H9 (cell line): ENCODE measurements at regions not wholly inside any gene's neighbourhood (a gene's known extent, or its start where the extent isn't known, plus 50 kb on each side); places are given as distances from the start of the nearest gene placed in this dataset.

Experiments
- DNase-seq: peaks from one replicate; pipeline ENCODE4 v3.0.0-alpha.2; 2017
- H2AFZ ChIP-seq: one replicate; pipeline ENCODE4 v1.6.1; 2013; ENCODE audit warnings: mild to moderate bottlenecking, low read length, control low read depth, moderate library complexity
- H2AK5ac ChIP-seq: 2 replicates; pipeline ENCODE4 v1.6.1; 2013; ENCODE audit warnings: low read length, control low read depth, mixed read lengths; ENCODE audit not compliant: insufficient read length
- H2BK120ac ChIP-seq: one replicate; pipeline ENCODE4 v1.6.1; 2013; ENCODE audit warnings: low read depth, mild to moderate bottlenecking, low read length, control low read depth, inconsistent platforms; ENCODE audit not compliant: poor library complexity, severe bottlenecking
- H2BK12ac ChIP-seq: 2 replicates; pipeline ENCODE4 v1.6.1; 2013; ENCODE audit warnings: low read length, control low read depth, mixed read lengths, low read depth; ENCODE audit not compliant: insufficient read length
- H2BK15ac ChIP-seq: 2 replicates; pipeline ENCODE4 v1.6.1; 2013; ENCODE audit warnings: low read depth, low read length, control low read depth
- H2BK20ac ChIP-seq: one replicate; pipeline ENCODE4 v1.6.1; 2013; ENCODE audit warnings: low read depth, mild to moderate bottlenecking, low read length, control low read depth, inconsistent platforms; ENCODE audit not compliant: poor library complexity, severe bottlenecking
- H2BK5ac ChIP-seq: 2 replicates; pipeline ENCODE4 v1.6.1; 2013; ENCODE audit warnings: low read length, control low read depth, mixed read lengths; ENCODE audit not compliant: insufficient read length
- H3K14ac ChIP-seq: 2 replicates; pipeline ENCODE4 v1.6.1; 2013; ENCODE audit warnings: low read length, control low read depth; ENCODE audit not compliant: insufficient read depth
- H3K18ac ChIP-seq: 2 replicates; pipeline ENCODE4 v1.6.1; 2013; ENCODE audit warnings: low read depth, mild to moderate bottlenecking, mixed read lengths, low read length, control low read depth; ENCODE audit not compliant: insufficient read length
- H3K23ac ChIP-seq: 2 replicates; pipeline ENCODE4 v1.6.1; 2013; ENCODE audit warnings: low read length, control low read depth, mixed read lengths, low read depth; ENCODE audit not compliant: insufficient read length
- H3K23me2 ChIP-seq: 2 replicates; pipeline ENCODE4 v1.6.1; 2013; ENCODE audit warnings: low read depth, mild to moderate bottlenecking, mixed read lengths, low read length, control low read depth; ENCODE audit not compliant: insufficient read length, poor library complexity, severe bottlenecking
- H3K27ac ChIP-seq: 2 replicates; pipeline ENCODE4 v1.5.1; 2013; ENCODE audit warnings: low read length, control low read depth, mixed read lengths, low read depth; ENCODE audit not compliant: insufficient read length
- H3K27me3 ChIP-seq: 2 replicates; pipeline ENCODE4 v1.6.1; 2013; ENCODE audit warnings: low read length, control low read depth, inconsistent platforms; ENCODE audit not compliant: insufficient read depth
- H3K4ac ChIP-seq: 2 replicates; pipeline ENCODE4 v1.6.1; 2013; ENCODE audit warnings: low read depth, mild to moderate bottlenecking, control low read depth, inconsistent platforms, low read length, moderate library complexity
- H3K4me1 ChIP-seq: 2 replicates; pipeline ENCODE4 v1.6.1; 2013; ENCODE audit warnings: low read length, control low read depth, inconsistent platforms; ENCODE audit not compliant: insufficient read depth
- H3K4me2 ChIP-seq: 2 replicates; pipeline ENCODE4 v1.6.1; 2013; ENCODE audit warnings: low read length, control low read depth, mixed read lengths; ENCODE audit not compliant: insufficient read length, insufficient read depth
- H3K56ac ChIP-seq: 2 replicates; pipeline ENCODE4 v1.6.1; 2013; ENCODE audit warnings: low read depth, mild to moderate bottlenecking, mixed read lengths, low read length, control low read depth; ENCODE audit not compliant: insufficient read length
- H3K79me1 ChIP-seq: 2 replicates; pipeline ENCODE4 v1.6.1; 2013; ENCODE audit warnings: low read depth, mild to moderate bottlenecking, moderate library complexity, low read length, control low read depth, inconsistent platforms; ENCODE audit not compliant: insufficient read depth, poor library complexity, severe bottlenecking
- H3K79me2 ChIP-seq: 2 replicates; pipeline ENCODE4 v1.6.1; 2013; ENCODE audit warnings: low read length, control low read depth, inconsistent platforms; ENCODE audit not compliant: insufficient read depth
- H3K9ac ChIP-seq: 2 replicates; pipeline ENCODE4 v1.6.1; 2013; ENCODE audit warnings: low read length, control low read depth, mixed read lengths; ENCODE audit not compliant: insufficient read length; ENCODE audit errors: extremely low read depth
- H3K9me3 ChIP-seq: one replicate; pipeline ENCODE4 v1.6.1; 2013; ENCODE audit warnings: low read depth, low read length, inconsistent platforms; ENCODE audit not compliant: control insufficient read depth
- H3T11ph ChIP-seq: one replicate; pipeline ENCODE4 v1.6.1; 2013; ENCODE audit warnings: mild to moderate bottlenecking, low read length, control low read depth, inconsistent platforms
- H4K20me1 ChIP-seq: one replicate; pipeline ENCODE4 v1.6.1; 2013; ENCODE audit not compliant: control insufficient read depth, insufficient read length, insufficient read depth
- H4K5ac ChIP-seq: 2 replicates; pipeline ENCODE4 v1.6.1; 2013; ENCODE audit warnings: low read depth, mild to moderate bottlenecking, mixed read lengths, low read length, control low read depth; ENCODE audit not compliant: insufficient read length
- H4K8ac ChIP-seq: replicated peaks from 2 replicates; pipeline ENCODE4 v1.6.1; 2013; ENCODE audit warnings: low read length, control low read depth, mixed read lengths, low read depth; ENCODE audit not compliant: insufficient read length
- H4K91ac ChIP-seq: 2 replicates; pipeline ENCODE4 v1.6.1; 2013; ENCODE audit warnings: low read depth, mild to moderate bottlenecking, moderate library complexity, mixed read lengths, low read length, control low read depth; ENCODE audit not compliant: insufficient read length
- H3K27ac Mint-ChIP-seq, 3 experiments: 2 replicates in 2 of 3; 3 replicates in 1 of 3; pipeline ENCODE4 v1.8.0; 2020 to 2021; ENCODE audit warnings: mixed read lengths in 3 of 3, mild to moderate bottlenecking in 1 of 3, moderate library complexity in 1 of 3
- H3K27me3 Mint-ChIP-seq: 2 replicates; pipeline ENCODE4 v1.8.0; 2021; ENCODE audit warnings: low read depth, mild to moderate bottlenecking, moderate library complexity, mixed read lengths
- H3K36me3 Mint-ChIP-seq, 3 experiments: 2 replicates in 2 of 3; 3 replicates in 1 of 3; pipeline ENCODE4 v1.8.0; 2020 to 2021; ENCODE audit warnings: low read depth in 3 of 3, mixed read lengths in 3 of 3; ENCODE audit not compliant: insufficient read depth in 1 of 3
- H3K4me1 Mint-ChIP-seq, 2 experiments: 2 replicates each; pipeline ENCODE4 v1.8.0; 2020; ENCODE audit warnings: mixed read lengths in 2 of 2
- H3K4me3 Mint-ChIP-seq, 2 experiments: 2 replicates in 1 of 2; 3 replicates in 1 of 2; pipeline ENCODE4 v1.8.0; 2020 to 2021; ENCODE audit warnings: mild to moderate bottlenecking in 2 of 2, mixed read lengths in 2 of 2, moderate library complexity in 1 of 2
- H3K9me3 Mint-ChIP-seq, 2 experiments: 2 replicates in 1 of 2; 3 replicates in 1 of 2; pipeline ENCODE4 v1.8.0; 2020; ENCODE audit warnings: mild to moderate bottlenecking in 2 of 2, mixed read lengths in 2 of 2, moderate library complexity in 1 of 2
- CTCF ChIP-seq: fragments of 200-600 bp; sonication (generic); conservative IDR thresholded peaks from 3 replicates; pipeline ENCODE4 v1.8.0; 2021; ENCODE audit warnings: antibody characterized with exemption, mild to moderate bottlenecking
- WGBS: extraction: QIAGEN DNeasy Blood & Tissue Kit; methylation state at CpG from one replicate; pipeline ENCODE4 v1.1.7; 2013; ENCODE audit warnings: missing lambda C conversion rate, low lambda C conversion rate, mixed read lengths; ENCODE audit not compliant: insufficient read length; ENCODE audit errors: extremely low coverage; 5-methylcytosine and 5-hydroxymethylcytosine counted together

GRCh38 chr6:140576004-140576555 is 1201.6 kb upstream of the CITED2 start:
- Histone ChIP-seq H3K27ac (no peak overlapping the region), H3K9ac (no peak overlapping the region), H3K4me1 (no peaks in the 10 kb centered on the region), H2AFZ (no peak overlapping the region), H3K23me2 (no peaks in the 10 kb centered on the region), H2BK15ac (no peak overlapping the region), H4K20me1 (no peaks in the 10 kb centered on the region), H2BK120ac (no peak overlapping the region), H3K79me2 (no peaks in the 10 kb centered on the region), H3K56ac (no peak overlapping the region), H2BK5ac (no peak overlapping the region), H2BK12ac (no peak overlapping the region), H4K8ac (no peak overlapping the region), H3K18ac (no peak overlapping the region), H2AK5ac (no peak overlapping the region), H3K4ac (no peak overlapping the region), H3K79me1 (no peaks in the 10 kb centered on the region), H3T11ph (no peak overlapping the region), H3K27me3 (no peaks in the 10 kb centered on the region), H4K91ac (no peak overlapping the region), H2BK20ac (no peak overlapping the region), H3K9me3 (no peaks in the 10 kb centered on the region), H3K23ac (no peak overlapping the region), H4K5ac (no peak overlapping the region), H3K4me2 (no peak overlapping the region), H3K14ac (no peak overlapping the region)
- no peaks in the 10 kb centered on the region for H3K36me3 Mint-ChIP-seq
- no peak overlapping the region for H3K27ac Mint-ChIP-seq
- H3K9me3 Mint-ChIP-seq: no peaks in the 10 kb centered on the region
- TF ChIP-seq CTCF: no peak
- no CpG with 5 or more reads among the region's 7 CpGs for WGBS
- peaks cover 13 to 20% of the 10 kb centered on the region in 2 experiments for H3K4me1 Mint-ChIP-seq
- no peak for DNase-seq
- no peaks in the 10 kb centered on the region for H3K27me3 Mint-ChIP-seq
- H3K4me3 Mint-ChIP-seq: no peak overlapping the region
